ENCODE measurements at regions not wholly inside any gene's neighbourhood (a gene's known extent, or its start where the extent isn't known, plus 50 kb on each side); places are given as distances from the start of the nearest gene placed in this dataset.

- Histone ChIP-seq H3T11ph (ENCODE audit: low read length) (no peak overlapping the region), H2AFZ (ENCODE audit: low read length) (no peak overlapping the region)
- H3K4me3 Mint-ChIP-seq, result no peak overlapping the region
These were observed 139.2 kb upstream of the HS3ST2 start for GRCh38 chr16:22674832-22675191.

More at GRCh38 chr16:22674832-22675191, 139.2 kb upstream of the HS3ST2 start:
- H4K5ac ChIP-seq (ENCODE audit: insufficient read length, low read depth, low read length), result no peak overlapping the region
- H2AK5ac ChIP-seq (ENCODE audit: insufficient read length, low read length), result no peak overlapping the region
- no peak overlapping the region for H3K4ac ChIP-seq (ENCODE audit: low read depth, low read length)
- H3K36me3 Mint-ChIP-seq (ENCODE audit: insufficient read depth in 1 of 3, low read depth in 3 of 3), result no peaks in the 10 kb centered on the region
- H3K9ac ChIP-seq (ENCODE audit: extremely low read depth, insufficient read length, low read length), result no peak overlapping the region
- H3K4me1 ChIP-seq (ENCODE audit: insufficient read depth, low read length), result peaks cover 5% of the 10 kb centered on the region; the same call in 1 of the 2 replicates
- no peaks in the 10 kb centered on the region for H3K9me3 Mint-ChIP-seq
- peaks cover 0 to 2% of the 10 kb centered on the region in 2 experiments; a peak in 1 of 4 replicates for H3K4me1 Mint-ChIP-seq
- H4K91ac ChIP-seq (ENCODE audit: insufficient read length, low read depth, low read length), result no peak overlapping the region
- H3K9me3 ChIP-seq (ENCODE audit: control insufficient read depth, low read depth, low read length), result no peaks in the 10 kb centered on the region
- H3K56ac ChIP-seq (ENCODE audit: insufficient read length, low read depth, low read length), result no peak overlapping the region
- WGBS (ENCODE audit: extremely low coverage, insufficient read length, low lambda C conversion rate), result no CpG with 5 or more reads among the region's 3 CpGs
- H2BK120ac ChIP-seq (ENCODE audit: low read depth, low read length, poor library complexity, severe bottlenecking), result no peak overlapping the region
- no peaks in the 10 kb centered on the region for H3K79me2 ChIP-seq (ENCODE audit: insufficient read depth, low read length)
- H3K79me1 ChIP-seq (ENCODE audit: insufficient read depth, low read depth, low read length, poor library complexity, severe bottlenecking), result no peaks in the 10 kb centered on the region
- H3K27me3 Mint-ChIP-seq (ENCODE audit: low read depth), result no peaks in the 10 kb centered on the region
- TF ChIP-seq CTCF (conservative IDR thresholded peaks at IDR 0.05), result no peak
- H2BK20ac ChIP-seq (ENCODE audit: low read depth, low read length, poor library complexity, severe bottlenecking), result no peak overlapping the region
- H3K27me3 ChIP-seq (ENCODE audit: insufficient read depth, low read length), result no peaks in the 10 kb centered on the region
- DNase-seq, result no peak
- H2BK5ac ChIP-seq (ENCODE audit: insufficient read length, low read length), result no peak overlapping the region
- H2BK15ac ChIP-seq (ENCODE audit: low read depth, low read length), result no peak overlapping the region
- no peak overlapping the region for H3K23ac ChIP-seq (ENCODE audit: insufficient read length, low read depth, low read length)
- no peak overlapping the region for H3K18ac ChIP-seq (ENCODE audit: insufficient read length, low read depth, low read length)
- no peak overlapping the region for H2BK12ac ChIP-seq (ENCODE audit: insufficient read length, low read depth, low read length)
- H3K27ac Mint-ChIP-seq, result no peak overlapping the region
- H3K14ac ChIP-seq (ENCODE audit: insufficient read depth, low read length), result no peak overlapping the region
- no peak overlapping the region for H3K27ac ChIP-seq (ENCODE audit: insufficient read length, low read depth, low read length)
- no peaks in the 10 kb centered on the region for H4K20me1 ChIP-seq (ENCODE audit: control insufficient read depth, insufficient read depth, insufficient read length)
- no peak overlapping the region for H4K8ac ChIP-seq (replicated peaks; ENCODE audit: insufficient read length, low read depth, low read length)
- H3K4me2 ChIP-seq (ENCODE audit: insufficient read depth, insufficient read length, low read length), result no peak overlapping the region
- H3K23me2 ChIP-seq (ENCODE audit: insufficient read length, low read depth, low read length, poor library complexity, severe bottlenecking), result peaks cover 2% of the 10 kb centered on the region
